NT2/D1 (cell line): ENCODE measurements at regions not wholly inside any gene's neighbourhood (a gene's known extent, or its start where the extent isn't known, plus 50 kb on each side); places are given as distances from the start of the nearest gene placed in this dataset.

Source experiments
- SUZ12 ChIP-seq: IDR thresholded peaks from 2 replicates; pipeline ENCODE4 v1.6.1; 2011; ENCODE audit not compliant: insufficient read length, insufficient read depth; ENCODE audit errors: extremely low read depth
- YY1 ChIP-seq: IDR thresholded peaks from 2 replicates; pipeline ENCODE4 v1.6.1; 2011; ENCODE audit not compliant: insufficient read length, insufficient read depth
- ZNF274 ChIP-seq: IDR thresholded peaks from 2 replicates; pipeline ENCODE4 v1.6.1; 2011; ENCODE audit warnings: mild to moderate bottlenecking, low read depth, low read length

DNA sequence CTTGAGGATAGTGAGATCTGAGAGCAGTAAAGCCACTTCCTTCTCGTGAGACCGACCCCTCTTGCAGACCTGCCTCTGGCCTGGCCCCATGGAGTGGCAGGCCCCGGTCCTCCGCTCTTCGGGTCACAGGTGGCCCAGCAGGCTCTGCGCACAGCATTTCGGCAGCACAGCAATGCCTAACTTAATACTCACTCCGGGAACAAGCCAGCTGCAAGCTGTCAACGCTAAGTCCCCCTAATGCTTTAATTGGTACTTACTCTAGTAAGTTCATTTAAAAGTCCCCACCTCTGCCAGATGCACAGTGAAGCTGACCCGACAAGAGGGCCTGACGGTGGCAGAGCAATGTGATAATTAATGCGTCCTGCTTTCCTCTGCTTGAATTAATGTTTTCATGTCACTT lies 349.3 kb upstream of the B3GAT1 start:
- TF ChIP-seq YY1 (no peak), ZNF274 (no peak), SUZ12 (no peak)
